Mammary epithelial cell (primary cell): ENCODE measurements at regions not wholly inside any gene's neighbourhood (a gene's known extent, or its start where the extent isn't known, plus 50 kb on each side); places are given as distances from the start of the nearest gene placed in this dataset.

Experiments
- CTCF ChIP-seq, 2 donors: IDR thresholded peaks in 1 of 2; conservative IDR thresholded peaks in 1 of 2; 2 replicates each; pipeline ENCODE4 v1.5.1; 2011 to 2012; ENCODE audit warnings: inconsistent platforms in 2 of 2, low read length in 2 of 2, mild to moderate bottlenecking in 2 of 2, control low read depth in 1 of 2, low read depth in 1 of 2; ENCODE audit not compliant: insufficient read depth in 1 of 2; ENCODE audit errors: extremely low read depth in 1 of 2
- EZH2 ChIP-seq: IDR thresholded peaks from 2 replicates; pipeline ENCODE4 v1.6.1; 2012; ENCODE audit warnings: low read length, inconsistent platforms, borderline replicate concordance

GRCh38 chr7:4610768-4611467, 71.2 kb upstream of the FOXK1 start:
- TF ChIP-seq CTCF (conservative IDR thresholded peaks at IDR 0.05 in 1 of 2, IDR thresholded peaks at IDR 0.05 in 1 of 2; ENCODE audit: extremely low read depth in 1 of 2, insufficient read depth in 1 of 2, low read depth in 1 of 2, low read length in 2 of 2) (peak; percentile 76 to 79), EZH2 (no peak)
